IMR-90 (cell line): ENCODE measurements at regions not wholly inside any gene's neighbourhood (a gene's known extent, or its start where the extent isn't known, plus 50 kb on each side); places are given as distances from the start of the nearest gene placed in this dataset.

Experiments used
- ATAC-seq: fragments of 200-7000 bp; cut with Tn5 transposase; 2 replicates; pipeline ENCODE4 v1.9.1; 2020; ENCODE audit warnings: low read depth, mild to moderate bottlenecking, moderate library complexity
- BruUV-seq: library from RNA; stranded (reverse); fragments of 400-500 nt; replicated peaks from 2 replicates; lab custom pipeline; 2021; lab: Mats Ljungman, UMichigan
- CTCF ChIA-PET: fragments of 300-600 bp; formaldehyde crosslinking; extraction: SDS; loops from one replicate; lab custom pipeline; 2021; ENCODE audit warnings: antibody characterized with exemption; lab: Yijun Ruan, JAX
- POLR2A ChIA-PET: fragments of 300-600 bp; sonication (Branson Sonifier 250); formaldehyde crosslinking; loops from one replicate; lab custom pipeline; 2022; ENCODE audit warnings: antibody characterized with exemption; ENCODE audit not compliant: unreplicated experiment; lab: Charles Lee
- DNase-seq: peaks from one replicate; pipeline ENCODE4 v3.0.0; 2013
- H2AFZ ChIP-seq: replicated peaks from 2 replicates; pipeline ENCODE3; 2013; ENCODE audit warnings: low read length, mild to moderate bottlenecking; ENCODE audit not compliant: poor library complexity
- H2AK5ac ChIP-seq: 2 replicates; pipeline ENCODE4 v1.6.1; 2013; ENCODE audit warnings: low read depth, low read length, inconsistent platforms
- H2AK9ac ChIP-seq: replicated peaks from 2 replicates; pipeline ENCODE3; 2013; ENCODE audit warnings: mild to moderate bottlenecking, low read depth, low read length, moderate library complexity; ENCODE audit not compliant: poor library complexity
- H2BK120ac ChIP-seq: 2 replicates; pipeline ENCODE4 v1.6.1; 2013; ENCODE audit warnings: low read depth, low read length, inconsistent platforms
- H2BK15ac ChIP-seq: 3 replicates; pipeline ENCODE4 v1.6.1; 2013; ENCODE audit warnings: low read depth, low read length, inconsistent platforms
- H2BK20ac ChIP-seq: 2 replicates; pipeline ENCODE4 v1.6.1; 2013; ENCODE audit warnings: low read depth, mild to moderate bottlenecking, inconsistent platforms, low read length, moderate library complexity
- H2BK5ac ChIP-seq: 2 replicates; pipeline ENCODE4 v1.6.1; 2013; ENCODE audit warnings: mild to moderate bottlenecking, low read depth, low read length, inconsistent platforms; ENCODE audit not compliant: poor library complexity, severe bottlenecking
- H3K14ac ChIP-seq: replicated peaks from 2 replicates; pipeline ENCODE4 v1.6.1; 2013; ENCODE audit warnings: low read depth, low read length, inconsistent platforms
- H3K18ac ChIP-seq: 2 replicates; pipeline ENCODE4 v1.6.1; 2013; ENCODE audit warnings: low read depth, low read length, control low read depth
- H3K23ac ChIP-seq: 2 replicates; pipeline ENCODE4 v1.6.1; 2013; ENCODE audit warnings: low read depth, low read length, inconsistent platforms
- H3K27ac ChIP-seq: 2 replicates; pipeline ENCODE4 v1.5.1; 2013; ENCODE audit warnings: mild to moderate bottlenecking, control low read depth, low read length; ENCODE audit not compliant: insufficient read depth
- H3K27me3 ChIP-seq: 2 replicates; pipeline ENCODE4 v1.6.1; 2013; ENCODE audit warnings: low read length; ENCODE audit not compliant: control insufficient read depth, insufficient read depth
- H3K36me3 ChIP-seq: 2 replicates; pipeline ENCODE4 v1.6.1; 2013; ENCODE audit warnings: low read length, mixed read lengths; ENCODE audit not compliant: control insufficient read depth, insufficient read depth
- H3K4ac ChIP-seq: 2 replicates; pipeline ENCODE4 v1.6.1; 2013; ENCODE audit warnings: low read depth, low read length, inconsistent platforms
- H3K4me1 ChIP-seq: 2 replicates; pipeline ENCODE4 v1.6.1; 2013; ENCODE audit warnings: low read length, mixed read lengths; ENCODE audit not compliant: control insufficient read depth, insufficient read depth
- H3K4me2 ChIP-seq: 2 replicates; pipeline ENCODE4 v1.6.1; 2013; ENCODE audit warnings: low read depth, mild to moderate bottlenecking, control low read depth, low read length, moderate library complexity
- H3K4me3 ChIP-seq: 2 replicates; pipeline ENCODE4 v1.5.1; 2013; ENCODE audit warnings: low read depth, mild to moderate bottlenecking, control low read depth, low read length, moderate library complexity; ENCODE audit not compliant: insufficient read depth
- H3K56ac ChIP-seq: 2 replicates; pipeline ENCODE4 v1.6.1; 2013; ENCODE audit warnings: low read length, inconsistent platforms; ENCODE audit not compliant: insufficient read depth; ENCODE audit errors: extremely low read depth
- H3K79me1 ChIP-seq, 2 experiments: 2 replicates each; pipeline ENCODE4 v1.6.1; 2013; ENCODE audit warnings: low read length in 2 of 2, inconsistent platforms in 1 of 2, low read depth in 1 of 2
- H3K9ac ChIP-seq: 2 replicates; pipeline ENCODE4 v1.6.1; 2013; ENCODE audit warnings: low read depth, low read length, control low read depth
- H3K9me1 ChIP-seq: 2 replicates; pipeline ENCODE4 v1.6.1; 2013; ENCODE audit warnings: low read length, inconsistent platforms; ENCODE audit not compliant: insufficient read depth
- H3K9me3 ChIP-seq: 2 replicates; pipeline ENCODE4 v1.6.1; 2013; ENCODE audit warnings: low read length; ENCODE audit not compliant: control insufficient read depth, insufficient read depth
- H4K20me1 ChIP-seq: 2 replicates; pipeline ENCODE4 v1.6.1; 2013; ENCODE audit warnings: low read length, inconsistent platforms; ENCODE audit not compliant: insufficient read depth
- H4K5ac ChIP-seq: 2 replicates; pipeline ENCODE4 v1.6.1; 2013; ENCODE audit warnings: mild to moderate bottlenecking, low read depth, low read length, control low read depth
- H4K8ac ChIP-seq, 2 experiments: 2 replicates each; pipeline ENCODE4 v1.6.1; 2013; ENCODE audit warnings: low read depth in 2 of 2, low read length in 2 of 2, control low read depth in 1 of 2, inconsistent platforms in 1 of 2
- H4K91ac ChIP-seq: 2 replicates; pipeline ENCODE4 v1.6.1; 2013; ENCODE audit warnings: low read depth, low read length, inconsistent platforms; ENCODE audit not compliant: insufficient read depth
- WGBS, 2 experiments: methylation state at CpG; one replicate each; pipeline versions ENCODE4 v1.1.5 to v1.1.7; 2013; ENCODE audit warnings: missing lambda C conversion rate in 2 of 2; ENCODE audit not compliant: insufficient read length in 1 of 2; ENCODE audit errors: extremely low coverage in 2 of 2; 5-methylcytosine and 5-hydroxymethylcytosine counted together
- dilution Hi-C: fragments of 300-500 bp; cut with HindIII; formaldehyde crosslinking; loops from one replicate; pipeline ENCODE4 v1.14.3; 2018; ENCODE audit warnings: low sequenced_read_pairs; ENCODE audit not compliant: unreplicated experiment
- in situ Hi-C: fragments of 300-500 bp; cut with MboI; formaldehyde crosslinking; loops from 3 replicates; pipeline ENCODE4 v1.14.3; 2019; ENCODE audit warnings: low sequenced_read_pairs, inconsistent platforms, mixed read lengths
- intact Hi-C: fragments of 100-400 bp; cut with micrococcal nuclease; formaldehyde crosslinking; loops from 2 replicates; pipeline ENCODE4 v1.10.0; 2022
- TF ChIP-seq, protein P1 (sequence below): fragments of 150-350 bp; IDR thresholded peaks from 2 replicates; pipeline ENCODE4 v1.6.1; 2017; ENCODE audit warnings: mild to moderate bottlenecking, antibody characterized with exemption, low read length, low read depth

DNA sequence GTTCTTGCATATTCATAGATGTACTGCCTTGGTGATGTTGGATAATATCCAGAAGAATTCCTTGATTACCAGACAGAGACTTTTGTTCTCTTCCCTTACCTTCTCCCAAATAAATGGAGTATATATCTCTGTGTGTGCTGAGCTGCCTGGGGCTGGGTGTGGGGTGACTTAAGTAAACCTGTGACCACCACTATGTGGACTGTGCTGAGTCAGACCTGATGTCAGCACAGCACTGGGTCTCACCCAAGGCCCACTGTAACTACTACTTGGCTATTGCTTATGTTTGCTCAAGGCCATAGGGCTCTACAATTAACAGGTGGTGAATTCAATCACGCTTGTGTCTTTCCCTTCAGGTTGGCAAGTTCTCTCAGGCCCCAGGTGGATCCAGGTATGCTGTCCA is 145.7 kb upstream of the MDGA2 start:
- H4K8ac ChIP-seq, result no peak overlapping the region
- no peaks in the 10 kb centered on the region for H4K20me1 ChIP-seq
- no peaks in the 10 kb centered on the region for H3K79me1 ChIP-seq
- no peak overlapping the region for H3K18ac ChIP-seq
- intact Hi-C loops (no loop called here), dilution Hi-C loops (no loop called here), in situ Hi-C loops (no loop called here)
- no peak overlapping the region for H3K56ac ChIP-seq
- H4K91ac ChIP-seq, result no peak overlapping the region
- no peak overlapping the region for H2AK5ac ChIP-seq
- H4K5ac ChIP-seq, result no peak overlapping the region
- no peaks in the 10 kb centered on the region for H3K27me3 ChIP-seq
- no peak overlapping the region for H3K14ac ChIP-seq
- no peaks in the 10 kb centered on the region for H3K9me1 ChIP-seq
- no peak overlapping the region for H2BK15ac ChIP-seq
- no peak overlapping the region for H2AK9ac ChIP-seq
- WGBS, 2 experiments, result no CpG with 5 or more reads among the region's 1 CpG
- H2BK20ac ChIP-seq, result no peak overlapping the region
- no peaks in the 10 kb centered on the region for H3K4me1 ChIP-seq
- no peaks in the 10 kb centered on the region for H3K36me3 ChIP-seq
- ATAC-seq, result no peak
- BruUV-seq, result no TSS peak
- H2BK120ac ChIP-seq, result no peak overlapping the region
- H3K4me3 ChIP-seq, result no peak overlapping the region
- DNase-seq, result no peak
- no peak overlapping the region for H2AFZ ChIP-seq
- ChIA-PET CTCF (no interaction called here), POLR2A (no interaction called here)
- no peak overlapping the region for H3K27ac ChIP-seq
- no peak overlapping the region for H3K23ac ChIP-seq
- no peak overlapping the region for H3K9ac ChIP-seq
- H3K4ac ChIP-seq, result no peak overlapping the region
- no peak overlapping the region for H2BK5ac ChIP-seq
- peaks cover 21% of the 10 kb centered on the region for H3K9me3 ChIP-seq
- TF ChIP-seq, protein P1, sequence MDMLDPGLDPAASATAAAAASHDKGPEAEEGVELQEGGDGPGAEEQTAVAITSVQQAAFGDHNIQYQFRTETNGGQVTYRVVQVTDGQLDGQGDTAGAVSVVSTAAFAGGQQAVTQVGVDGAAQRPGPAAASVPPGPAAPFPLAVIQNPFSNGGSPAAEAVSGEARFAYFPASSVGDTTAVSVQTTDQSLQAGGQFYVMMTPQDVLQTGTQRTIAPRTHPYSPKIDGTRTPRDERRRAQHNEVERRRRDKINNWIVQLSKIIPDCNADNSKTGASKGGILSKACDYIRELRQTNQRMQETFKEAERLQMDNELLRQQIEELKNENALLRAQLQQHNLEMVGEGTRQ, result no peak
- H3K4me2 ChIP-seq, result no peak overlapping the region
